ENCODE measurements at regions not wholly inside any gene's neighbourhood (a gene's known extent, or its start where the extent isn't known, plus 50 kb on each side); places are given as distances from the start of the nearest gene placed in this dataset.

DNA sequence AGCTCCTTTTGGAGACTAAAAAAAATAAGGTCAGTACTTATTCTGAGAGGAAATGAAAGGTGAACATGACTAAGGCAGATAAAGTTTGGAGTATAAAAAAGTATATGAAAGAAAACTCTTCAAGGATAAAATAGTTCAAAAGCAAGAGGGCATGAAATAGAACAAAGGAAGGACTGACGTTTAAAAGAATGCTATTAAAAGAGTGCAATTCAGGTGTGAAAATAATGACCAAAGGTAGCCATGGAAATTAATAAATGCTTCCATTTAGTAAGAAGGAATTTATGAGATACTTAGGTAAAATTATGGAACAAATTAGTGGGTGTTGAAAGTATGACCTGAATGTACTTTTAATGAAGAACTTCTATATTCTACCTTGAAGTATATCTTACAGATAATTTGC, 128.2 kb upstream of the WDFY3 start:
- TF ChIP-seq CTCF (IDR thresholded peaks at IDR 0.05; ENCODE audit: low read length) (no peak), EZH2phosphoT487 (IDR thresholded peaks at IDR 0.05; ENCODE audit: low read length) (no peak)
